GM18502 (cell line): ENCODE measurements at regions not wholly inside any gene's neighbourhood (a gene's known extent, or its start where the extent isn't known, plus 50 kb on each side); places are given as distances from the start of the nearest gene placed in this dataset.
"Not testable (repeated sequence)": the region's sequence is repeated elsewhere in the genome, so short reads cannot be mapped to it uniquely, and the experiment has no call there.

Experiments used
- ATAC-seq: cut with Tn5 transposase; IDR thresholded peaks from one replicate; pipeline ENCODE4 v1.9.1; 2021; ENCODE audit warnings: mild to moderate bottlenecking; ENCODE audit not compliant: unreplicated experiment, poor library complexity

- ATAC-seq, result no peak
Observed at GRCh38 chr16:61460020-61460419, 576.2 kb downstream of the CDH8 start.

DNA sequence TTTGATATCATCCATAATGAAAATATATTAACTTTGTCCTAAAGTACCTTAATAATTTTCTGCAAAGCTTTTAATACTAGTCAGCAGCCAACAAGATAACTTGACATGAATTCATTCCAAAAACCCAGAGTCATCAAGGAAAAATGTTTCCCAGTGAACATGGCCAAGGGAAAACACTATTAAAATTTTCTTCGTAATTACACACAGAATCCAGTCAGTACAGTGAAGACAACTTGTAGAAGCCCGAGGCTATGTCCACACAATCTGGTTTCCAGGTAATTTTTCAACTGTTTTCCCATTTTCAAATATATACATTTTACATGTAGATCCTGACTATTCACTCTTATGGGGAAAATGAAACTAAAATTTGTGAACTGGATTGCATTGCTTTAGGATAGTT is 600.9 kb downstream of the CDH8 start:
- ATAC-seq, result no peak

GRCh38 chr16:61432421-61432820 is 603.8 kb downstream of the CDH8 start:
- no peak for ATAC-seq

GRCh38 chr16:61421111-61421510 is 615.1 kb downstream of the CDH8 start:
- no peak for ATAC-seq

GRCh38 chr16:61419791-61420190 is 616.4 kb downstream of the CDH8 start:
- ATAC-seq, result no peak

DNA sequence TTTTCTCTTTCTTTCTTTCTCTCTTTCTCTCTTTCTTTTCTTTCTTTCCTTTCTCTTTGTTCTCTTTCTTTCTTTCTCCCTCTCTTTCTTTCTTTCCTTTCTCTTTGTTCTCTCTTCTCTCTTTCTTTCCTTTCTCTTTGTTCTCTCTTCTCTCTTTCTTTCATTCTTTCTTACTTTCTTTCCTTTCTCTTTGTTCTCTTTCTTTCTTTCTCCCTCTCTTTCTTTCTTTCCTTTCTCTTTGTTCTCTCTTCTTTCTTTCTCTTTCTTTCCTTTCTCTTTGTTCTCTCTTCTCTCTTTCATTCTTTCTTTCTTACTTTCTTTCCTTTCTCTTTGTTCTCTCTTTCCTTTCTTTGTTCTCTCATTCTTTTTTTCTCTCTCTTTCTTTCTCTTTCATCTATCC is 617.4 kb downstream of the CDH8 start:
- ATAC-seq, result not testable (repeated sequence)

- ATAC-seq, result no peak
Observed at GRCh38 chr16:61415126-61415525, 621.1 kb downstream of the CDH8 start.

GRCh38 chr16:61413021-61413420 is 623.2 kb downstream of the CDH8 start:
- no peak for ATAC-seq

- no peak for ATAC-seq
Observed at GRCh38 chr16:61412562-61412961, 623.7 kb downstream of the CDH8 start.

DNA sequence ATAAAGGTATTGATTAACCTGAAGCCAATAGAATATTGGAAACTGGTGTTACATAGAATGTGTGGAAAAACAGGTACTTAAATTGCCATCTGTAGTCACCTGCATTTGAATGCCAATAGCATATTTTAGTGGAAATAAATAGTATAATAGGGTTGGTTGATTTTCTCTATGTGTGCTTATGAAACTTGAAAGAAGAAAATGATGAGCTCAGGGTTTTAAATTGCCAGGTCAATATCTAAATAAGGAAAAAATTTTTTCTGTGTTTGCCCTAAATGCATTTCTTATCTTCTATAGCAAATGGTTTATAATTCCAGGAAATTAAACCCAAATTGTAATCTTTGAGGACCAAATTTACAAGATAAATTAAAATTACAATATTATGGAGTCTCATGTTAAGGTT is 626.6 kb downstream of the CDH8 start:
- ATAC-seq, result no peak

DNA sequence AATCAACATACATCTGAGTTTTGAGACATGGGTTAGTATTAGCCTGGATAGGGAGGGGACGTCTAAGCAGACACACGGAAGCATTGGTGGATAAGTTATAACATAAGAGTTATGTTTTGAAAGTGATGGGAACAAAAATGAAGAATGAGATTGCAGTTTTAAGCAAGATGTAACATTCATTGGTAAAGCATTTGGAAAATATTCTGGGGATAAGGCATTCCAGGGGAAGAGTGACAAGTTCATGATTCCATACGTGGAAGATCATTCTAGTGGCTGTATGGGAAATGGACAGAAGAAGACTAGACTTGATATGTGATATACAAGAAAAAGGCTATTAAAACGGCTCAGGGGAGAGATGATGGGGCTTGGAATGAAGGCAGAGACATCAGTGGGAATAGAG is 632.9 kb downstream of the CDH8 start:
- no peak for ATAC-seq

GRCh38 chr16:61391896-61392295 is 644.3 kb downstream of the CDH8 start:
- ATAC-seq, result no peak

DNA sequence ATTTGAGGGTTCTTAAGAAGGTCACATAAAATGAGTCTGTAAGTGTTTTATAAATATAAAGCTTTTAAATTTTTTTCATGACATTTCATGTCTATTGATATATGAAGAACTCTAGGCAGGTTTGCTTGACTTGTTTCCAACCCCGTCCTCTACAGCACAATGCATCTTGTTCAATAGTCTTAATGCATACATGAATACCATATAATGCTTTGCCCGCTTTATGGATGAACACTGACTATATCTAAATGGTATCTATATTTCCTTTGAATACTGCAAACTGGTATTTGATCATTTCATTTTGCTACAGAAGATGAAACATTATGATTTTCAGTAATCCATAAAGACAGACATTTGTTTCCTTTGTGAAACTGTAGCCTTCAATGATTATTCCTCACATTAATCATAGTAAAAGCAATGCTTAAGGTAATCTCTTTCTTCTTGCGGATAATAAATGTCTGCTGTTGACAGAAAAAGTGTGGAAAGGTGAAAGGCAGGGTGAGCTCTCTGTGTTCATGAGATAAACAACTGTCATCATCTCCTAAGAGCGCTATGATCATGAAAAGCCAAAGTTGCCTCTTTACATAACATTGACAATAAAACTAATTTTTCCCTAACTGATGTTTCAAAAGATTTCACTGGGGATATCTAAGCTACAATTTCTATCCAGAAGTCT is 645.1 kb downstream of the CDH8 start:
- no peak for ATAC-seq

- no peak for ATAC-seq
Observed at GRCh38 chr16:61385392-61386071, 650.7 kb downstream of the CDH8 start.

GRCh38 chr16:61382435-61382834 is 653.8 kb downstream of the CDH8 start:
- ATAC-seq, result no peak

DNA sequence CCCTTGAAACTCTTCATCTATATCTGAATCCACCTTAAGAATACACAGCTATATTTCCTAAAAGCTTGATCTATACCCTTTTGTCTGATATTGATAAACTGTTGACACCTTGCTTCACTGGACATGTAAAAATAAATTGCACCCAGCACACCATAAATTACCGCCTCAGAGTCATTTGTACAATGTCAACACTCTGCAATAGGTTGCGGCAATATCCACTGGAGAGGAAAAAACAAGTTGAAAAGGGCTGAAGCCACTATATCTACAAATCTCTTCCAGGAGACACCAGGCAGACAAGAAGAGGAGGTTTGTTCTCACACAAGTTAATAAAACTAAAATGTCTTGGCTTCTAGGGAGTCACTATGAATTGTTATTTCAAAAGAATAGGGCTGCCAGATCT is 656.9 kb downstream of the CDH8 start:
- ATAC-seq, result no peak

DNA sequence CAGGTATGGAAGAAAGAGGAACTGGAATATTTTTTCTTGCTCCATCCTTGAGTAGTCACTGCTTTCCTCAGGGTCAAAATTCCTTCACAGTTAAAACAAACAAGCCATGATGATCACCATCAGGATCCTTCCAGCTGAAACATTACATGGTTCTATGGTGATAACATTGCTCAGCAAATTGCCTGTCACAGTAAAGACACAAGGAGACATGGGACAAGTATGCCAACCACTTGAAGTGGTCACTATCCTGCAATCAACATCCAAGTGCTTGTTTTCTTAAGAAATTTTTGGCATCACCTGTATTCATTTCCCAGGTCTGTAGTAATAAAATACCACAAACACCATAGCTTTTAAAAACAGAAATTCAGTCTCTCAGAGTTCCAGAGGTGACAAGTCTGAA is 662.2 kb downstream of the CDH8 start:
- no peak for ATAC-seq

GRCh38 chr16:61371881-61372280 is 664.4 kb downstream of the CDH8 start:
- no peak for ATAC-seq

- ATAC-seq, result no peak
Observed at GRCh38 chr16:61371388-61371787, 664.9 kb downstream of the CDH8 start.

GRCh38 chr16:61370564-61370963 is 665.7 kb downstream of the CDH8 start:
- no peak for ATAC-seq

DNA sequence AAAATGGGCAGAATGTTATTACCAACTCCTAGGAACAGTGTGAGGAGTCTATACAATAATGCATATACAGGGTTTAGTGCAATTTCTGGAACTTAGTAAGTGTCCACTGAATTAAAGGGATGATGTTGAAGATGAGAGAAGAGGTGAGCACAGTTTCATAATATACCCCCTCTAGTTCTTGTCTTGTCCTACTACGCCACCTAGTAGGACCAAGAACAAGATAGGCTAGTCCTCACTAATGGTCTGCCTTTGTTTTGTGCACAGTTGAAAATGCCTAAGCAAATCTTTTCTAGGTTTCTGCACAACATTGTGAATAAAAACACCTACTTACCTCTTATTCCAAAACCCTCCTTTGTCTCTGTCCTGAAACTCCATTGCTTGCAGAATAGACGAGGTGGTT is 670.2 kb downstream of the CDH8 start:
- ATAC-seq, result no peak

DNA sequence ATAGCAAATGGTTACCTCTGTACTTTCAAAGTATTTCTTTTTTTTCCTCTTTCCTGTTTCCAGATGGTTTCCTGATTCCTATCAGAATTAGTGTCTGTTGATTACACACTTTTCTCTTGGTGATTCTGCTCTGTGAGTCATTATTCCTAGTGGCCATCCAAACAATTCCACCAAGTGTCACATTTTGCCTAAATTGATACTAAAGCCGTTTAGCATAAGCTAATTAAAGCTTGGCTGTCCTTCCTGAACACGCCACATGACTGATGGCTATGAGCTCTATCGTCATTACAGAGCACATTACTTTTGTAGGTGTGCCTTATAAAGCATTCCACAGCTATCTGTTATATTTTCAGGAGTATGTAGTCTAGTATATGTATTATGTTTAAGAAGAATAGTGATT is 671.2 kb downstream of the CDH8 start:
- ATAC-seq, result no peak
